Inflammatory macrophage treated with lipopolysaccharide for 1 hour (primary cell): ENCODE measurements at regions not wholly inside any gene's neighbourhood (a gene's known extent, or its start where the extent isn't known, plus 50 kb on each side); places are given as distances from the start of the nearest gene placed in this dataset.
A peak's percentile ranks its signal among the peaks of the same experiment; 100 is the strongest.

Experiments used
- DNase-seq, 2 donors: peaks; one replicate each; pipeline ENCODE4 v3.0.0-alpha.2; 2020 to 2022

DNA sequence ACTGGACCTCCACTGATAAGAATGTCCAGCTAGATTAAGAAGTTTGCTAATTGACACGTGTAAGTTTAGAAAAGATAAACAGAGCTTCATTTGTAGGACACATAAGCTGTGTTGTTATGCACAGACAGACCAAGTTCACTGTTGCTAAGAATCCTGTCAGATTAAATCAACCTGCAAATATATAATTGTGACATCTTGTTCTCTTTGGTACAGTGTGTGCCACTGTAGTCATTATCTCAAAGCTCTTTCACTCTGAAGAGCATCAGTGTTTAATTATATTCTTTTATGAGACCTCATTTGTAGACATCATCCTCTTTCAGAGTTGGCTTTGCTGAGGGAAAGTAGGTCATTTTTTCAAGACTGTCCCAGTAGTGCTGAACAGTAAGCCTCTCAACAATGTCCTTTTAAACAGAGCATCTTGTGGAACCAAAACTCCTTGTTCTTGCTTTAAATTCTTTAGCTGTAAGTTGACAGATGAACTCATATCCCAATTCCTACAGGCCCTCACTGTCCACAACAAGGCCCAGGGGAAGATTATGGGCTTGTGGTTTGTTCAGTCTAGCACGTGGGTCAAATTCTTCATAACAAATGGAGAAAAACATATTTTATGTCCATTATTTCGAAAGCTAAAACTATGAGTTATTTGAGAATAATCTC, 252.4 kb downstream of the HDGFL1 start:
- no peak for DNase-seq

DNA sequence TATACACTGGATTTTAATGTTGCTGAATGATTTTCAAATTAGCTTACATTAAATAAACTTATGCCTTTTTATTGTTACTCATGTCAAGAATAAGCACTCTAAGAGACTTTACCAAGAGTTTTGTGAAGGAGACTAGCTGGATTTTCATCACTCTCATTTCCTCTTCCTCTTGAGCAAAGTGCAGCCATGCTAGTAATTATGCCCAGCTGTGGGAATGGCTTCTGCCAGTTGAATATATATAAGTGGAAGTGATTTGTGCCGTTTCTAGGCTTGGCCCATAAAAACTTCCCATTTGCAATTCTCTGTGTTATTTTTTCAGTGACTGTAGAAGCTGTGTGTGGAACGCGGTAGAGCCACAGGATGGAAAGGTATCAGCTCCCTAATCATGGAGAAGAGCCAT, 255.8 kb downstream of the HDGFL1 start:
- peak in 1 of 2 donors; percentile 2 for DNase-seq

DNA sequence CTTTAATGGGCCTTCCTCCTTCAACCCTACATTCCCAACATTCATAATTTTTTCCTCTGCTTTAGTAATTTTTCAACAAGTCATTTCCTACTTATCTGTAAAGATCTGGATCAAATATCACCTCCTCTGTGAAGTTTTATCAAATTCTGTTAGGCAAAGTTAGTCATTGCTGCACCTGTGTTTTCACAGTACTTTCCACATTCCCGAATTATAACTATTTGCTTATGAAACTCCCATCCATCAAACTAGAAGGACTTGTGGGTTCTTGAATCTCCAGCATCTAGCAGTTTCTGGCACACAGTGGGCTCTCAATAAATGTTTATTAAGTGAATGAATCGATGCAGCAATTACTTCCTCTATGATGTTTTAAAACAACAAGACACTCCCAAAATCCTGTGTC, 257.6 kb downstream of the HDGFL1 start:
- DNase-seq, result no peak

DNA sequence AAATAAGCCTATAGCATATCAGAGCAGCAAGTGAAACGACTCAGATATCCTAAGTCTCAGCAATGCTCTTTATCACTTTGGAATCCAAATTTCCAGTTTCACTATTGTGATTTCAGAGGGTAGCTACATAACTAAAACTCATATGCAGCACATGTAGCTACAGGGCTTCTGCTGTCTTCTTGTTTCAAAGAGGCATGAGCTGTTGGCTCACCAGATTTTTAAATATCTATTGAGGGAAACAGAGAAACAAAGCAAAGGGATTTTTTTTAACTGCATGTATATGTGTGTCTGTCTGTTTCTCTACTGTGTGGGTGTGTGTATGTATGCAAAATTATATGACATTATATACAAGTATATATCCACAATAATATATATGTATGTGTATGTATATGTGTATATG, 258.4 kb downstream of the HDGFL1 start:
- DNase-seq, result no peak

DNA sequence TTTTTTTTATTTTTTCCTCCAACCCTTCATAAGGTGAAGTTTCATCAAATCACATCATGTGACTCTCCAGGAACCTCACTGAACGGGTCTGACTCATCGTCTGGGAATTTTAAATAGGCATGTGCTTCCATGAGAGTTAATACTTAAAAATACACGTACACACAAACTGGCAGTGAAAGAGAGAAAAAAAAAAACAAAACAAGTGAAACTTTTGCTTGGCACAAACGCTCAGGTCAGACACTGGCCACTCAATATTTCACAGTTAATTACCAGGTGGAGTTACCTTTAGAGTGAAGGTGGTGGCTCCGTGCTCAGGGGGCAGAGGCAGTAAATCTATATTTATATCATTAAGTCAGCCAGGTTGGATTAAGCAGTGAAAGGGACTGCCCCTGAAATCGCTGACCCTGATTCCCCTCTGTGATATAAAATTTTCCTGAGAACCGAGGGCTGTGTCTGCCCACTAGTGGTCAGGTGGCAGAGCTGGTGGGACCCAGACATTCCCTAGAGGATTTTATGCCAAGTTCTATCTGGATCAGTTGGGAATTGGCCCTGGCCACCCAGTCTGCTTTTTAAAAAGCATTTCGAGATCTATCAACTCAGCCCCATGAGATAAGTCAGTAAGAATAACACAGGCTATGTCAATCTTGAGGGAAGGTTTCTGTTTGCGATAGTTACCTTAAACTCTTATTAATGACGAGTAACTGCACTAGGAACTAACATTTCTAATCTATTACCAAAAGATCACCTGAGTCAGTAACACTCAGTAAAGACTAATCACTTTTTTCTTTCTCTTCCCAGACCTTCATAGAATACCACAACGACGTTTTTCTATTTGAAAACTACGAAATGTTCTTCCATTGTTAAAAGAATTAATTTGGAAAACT, 259.1 kb downstream of the HDGFL1 start:
- peak in 1 of 2 donors; percentile 37 for DNase-seq

DNA sequence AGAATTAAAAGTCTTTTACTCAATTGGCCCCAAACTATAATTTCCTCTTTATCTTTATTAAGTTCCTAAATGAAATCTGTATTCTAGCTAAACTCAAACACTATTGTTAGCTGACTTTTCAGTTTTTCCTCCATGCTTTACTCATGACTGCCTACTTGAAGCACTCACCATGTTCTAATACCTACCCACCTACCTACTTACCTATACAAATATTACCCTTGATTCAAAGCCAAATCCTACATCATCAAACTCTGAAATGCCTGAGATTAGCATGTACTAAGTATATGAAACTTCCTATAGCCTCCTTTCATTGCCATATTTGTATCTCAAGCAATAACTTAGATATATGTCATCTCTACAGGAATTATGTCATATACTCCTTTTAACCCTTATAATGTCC, 259.7 kb downstream of the HDGFL1 start:
- DNase-seq, result no peak

DNA sequence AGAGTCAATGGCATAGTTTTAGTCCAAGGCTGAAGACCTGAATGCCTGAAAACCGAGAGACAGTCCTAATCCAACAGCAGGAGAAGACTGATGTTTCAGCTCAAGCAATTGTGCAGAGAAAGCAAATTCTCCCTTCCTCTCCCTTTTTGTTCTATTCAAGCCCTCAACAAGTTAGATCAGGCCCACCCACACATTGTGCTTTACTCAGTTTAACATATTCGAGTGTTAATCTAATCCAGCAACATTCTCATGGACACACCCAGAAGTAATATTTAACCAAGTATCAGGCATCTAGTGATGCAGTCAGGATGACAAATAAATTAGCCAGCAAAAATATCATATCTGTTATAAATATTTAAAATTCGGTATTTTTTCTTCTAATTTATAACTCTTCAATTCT, 261.1 kb downstream of the HDGFL1 start:
- DNase-seq, result no peak

DNA sequence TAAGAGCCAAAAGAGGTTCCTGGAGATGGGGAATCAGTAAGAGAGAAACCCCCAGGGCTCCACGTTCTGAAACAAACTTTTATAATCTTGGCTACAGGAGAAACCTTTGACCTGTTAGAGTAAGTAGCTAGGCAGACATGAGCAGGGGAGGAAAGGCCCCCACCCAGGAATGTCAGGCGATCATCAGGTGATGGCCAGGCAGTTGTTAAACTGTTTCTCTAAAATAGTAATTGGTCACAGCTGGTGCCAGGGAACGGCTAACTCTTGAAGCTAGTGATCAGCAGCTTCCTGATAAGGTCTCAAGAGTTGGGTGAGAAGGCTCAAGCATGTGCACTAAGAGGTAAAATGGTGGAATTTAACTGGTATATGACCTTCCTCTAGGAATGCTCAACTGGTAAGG, 263.8 kb downstream of the HDGFL1 start:
- no peak for DNase-seq

DNA sequence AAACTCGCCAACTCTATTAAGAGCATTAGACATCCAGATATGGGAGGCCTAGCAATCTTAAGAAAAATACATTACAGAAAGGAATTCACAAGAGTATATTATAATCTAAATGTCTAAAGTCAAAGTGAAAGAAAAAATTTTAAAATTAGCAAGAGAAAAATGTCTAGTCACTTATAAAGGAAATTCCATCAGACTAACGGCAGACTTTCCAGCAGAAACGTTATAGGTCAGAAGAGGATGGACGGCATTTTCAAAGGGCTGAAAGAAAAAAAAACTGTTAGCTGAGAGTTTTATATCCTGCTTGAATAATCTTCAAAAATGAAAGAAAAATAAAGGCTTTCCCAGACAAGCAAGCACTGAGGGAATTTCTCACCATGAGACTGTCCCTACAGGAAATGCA, 269.0 kb downstream of the HDGFL1 start:
- DNase-seq, result no peak

DNA sequence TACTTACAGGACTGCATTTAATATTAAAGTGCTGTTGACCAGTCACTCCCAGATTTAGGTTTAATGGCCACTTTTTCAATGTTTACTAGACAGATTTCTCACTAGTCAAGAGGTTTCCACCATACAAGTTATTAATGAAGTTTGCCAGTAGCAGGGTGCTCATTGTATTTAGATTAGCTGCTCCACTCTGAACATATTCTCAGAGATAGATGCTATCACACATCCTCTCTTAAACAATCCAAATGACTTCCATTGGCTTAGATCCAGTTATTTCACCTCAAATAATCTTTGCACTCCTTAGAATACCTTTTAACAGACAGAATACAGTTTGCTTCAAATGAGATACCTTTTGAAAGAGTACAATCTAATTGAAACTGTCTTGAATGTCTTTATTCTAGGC, 276.1 kb downstream of the HDGFL1 start:
- DNase-seq, result no peak

DNA sequence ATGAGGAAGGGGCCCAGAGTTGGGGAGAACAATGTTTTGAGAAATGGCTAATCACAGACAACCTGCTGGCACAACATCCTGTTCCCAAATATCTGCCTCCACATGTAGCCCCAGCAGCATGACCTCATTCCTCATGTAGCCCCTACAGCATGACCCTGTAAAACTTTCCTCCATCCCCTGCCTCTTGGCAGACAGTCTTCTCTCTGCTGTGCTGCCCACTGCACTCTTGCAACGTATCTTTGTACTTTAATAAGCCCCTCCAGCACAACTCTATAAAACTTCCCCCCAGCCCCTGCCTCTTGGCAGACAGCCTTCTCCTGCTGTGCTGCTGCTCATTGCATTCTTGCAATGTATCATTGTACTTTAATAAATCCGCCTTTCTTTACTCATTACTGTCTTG, 278.8 kb downstream of the HDGFL1 start:
- DNase-seq, result no peak

DNA sequence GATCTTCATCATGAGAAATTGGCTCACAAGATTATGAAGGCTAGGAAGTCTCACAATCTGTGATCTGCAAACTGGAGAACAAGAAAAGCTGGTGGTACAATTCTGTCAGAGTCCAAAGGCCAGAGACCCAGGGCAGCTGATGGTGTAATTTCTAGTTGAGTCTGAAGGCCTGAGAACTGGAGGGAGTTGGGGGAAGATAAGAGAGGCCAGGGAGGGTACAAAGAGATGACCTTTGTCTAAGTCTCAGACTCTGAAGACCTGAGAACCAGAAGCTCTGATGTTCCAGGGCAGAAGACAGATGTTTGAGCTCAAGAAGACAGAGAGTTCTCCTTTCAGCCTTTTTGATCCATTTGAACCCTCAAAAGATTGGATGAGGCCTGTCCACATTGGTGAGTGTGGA, 280.6 kb downstream of the HDGFL1 start:
- no peak for DNase-seq

DNA sequence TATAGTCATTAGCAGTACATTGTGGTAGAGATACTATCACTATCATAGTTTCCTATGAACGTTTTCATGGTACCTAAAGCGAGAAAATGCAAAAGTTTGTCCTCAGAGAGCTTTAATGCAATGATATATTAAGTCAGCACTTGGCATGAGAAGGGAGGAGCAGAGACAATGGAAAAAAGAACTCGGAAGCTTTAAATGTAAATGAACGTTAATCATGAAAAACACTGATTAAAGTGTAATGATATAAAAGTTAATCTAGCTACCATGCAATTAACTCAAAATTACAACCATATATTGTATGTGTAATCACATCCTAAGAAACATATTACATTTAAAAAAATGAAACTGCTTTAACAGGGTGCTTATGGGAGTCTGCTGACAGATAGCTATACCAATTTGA, 282.7 kb downstream of the HDGFL1 start:
- DNase-seq, result no peak

DNA sequence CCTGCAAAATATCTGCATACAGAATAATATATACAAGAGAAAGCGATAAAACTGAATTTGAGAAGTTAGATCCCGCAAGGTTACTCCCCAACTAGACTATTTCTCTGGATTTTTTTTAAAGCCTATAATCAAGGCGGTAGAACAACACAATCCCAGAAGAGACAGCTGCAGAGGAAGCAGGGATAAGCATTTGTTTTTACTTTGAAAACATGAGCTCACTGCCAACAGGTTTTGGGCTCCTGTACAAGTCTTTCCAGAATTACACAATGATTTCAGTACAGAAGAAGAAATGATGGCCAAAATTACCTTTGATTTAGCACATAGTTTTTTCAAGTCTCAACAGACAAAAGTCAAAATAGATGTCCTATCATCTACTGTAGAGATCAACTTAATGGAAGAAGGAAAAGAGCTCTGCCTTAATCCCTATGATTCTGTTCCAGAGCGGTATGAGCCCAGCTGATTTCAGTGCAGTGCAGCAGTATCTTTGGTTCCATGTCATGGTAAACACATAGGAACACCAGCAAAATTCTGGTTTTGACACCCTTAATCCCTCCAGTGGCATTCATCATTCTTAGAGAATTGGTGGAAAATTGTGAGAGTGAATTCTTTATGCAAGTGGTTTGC, 304.3 kb downstream of the HDGFL1 start:
- no peak for DNase-seq

DNA sequence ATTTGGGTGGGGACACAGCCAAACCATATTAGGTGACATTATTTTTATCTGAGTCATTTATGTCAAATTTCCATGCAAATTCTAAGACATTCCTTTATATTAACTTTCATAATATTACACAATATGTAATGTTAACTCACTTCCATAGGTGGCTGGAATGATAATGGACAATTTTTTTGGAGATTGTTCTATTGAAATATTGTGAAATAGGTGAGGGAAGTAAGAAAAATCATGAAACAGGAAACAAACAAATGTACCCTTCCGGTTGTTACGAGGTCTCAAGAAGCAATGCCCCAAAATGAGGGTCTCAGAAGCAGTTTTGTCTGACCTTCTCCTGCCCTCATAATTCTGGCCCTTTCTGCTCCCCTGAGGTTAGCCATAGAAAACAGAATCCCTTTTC, 306.5 kb downstream of the HDGFL1 start:
- no peak for DNase-seq

DNA sequence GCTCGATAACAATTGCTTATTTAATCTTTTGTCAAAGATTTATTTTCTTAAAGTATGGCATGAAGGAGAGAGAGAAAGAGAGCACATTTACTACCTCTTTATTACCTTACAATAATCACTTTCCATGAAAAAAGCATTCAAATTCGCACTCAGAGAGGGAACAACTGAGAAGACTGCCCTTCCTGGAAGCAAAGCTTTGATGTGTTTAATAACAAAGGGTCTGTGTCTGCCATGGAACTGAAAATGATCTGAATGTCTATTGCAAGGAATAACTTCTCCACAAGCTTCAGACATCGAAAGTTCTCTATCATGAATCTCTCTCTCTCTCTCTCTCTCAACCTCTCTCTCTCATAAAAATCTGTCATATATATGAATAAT, 308.9 kb downstream of the HDGFL1 start:
- DNase-seq, result no peak

DNA sequence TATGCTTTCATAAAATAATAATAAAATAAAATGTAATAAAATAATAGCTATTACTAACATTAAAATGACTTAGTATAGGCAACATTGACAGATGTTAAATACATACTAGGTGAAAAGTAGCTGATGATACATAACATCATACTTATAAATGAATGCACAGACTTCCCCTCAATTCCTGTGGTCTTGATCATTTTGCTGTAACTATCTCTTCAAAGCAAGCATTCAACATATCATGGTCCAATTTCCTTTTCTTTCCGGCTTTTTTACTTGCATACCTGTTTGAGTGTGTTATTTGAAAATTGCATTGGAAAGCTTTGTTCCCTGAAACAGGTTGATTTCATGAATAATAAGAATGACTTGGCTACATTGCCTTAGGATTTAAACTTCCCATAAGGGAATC, 309.3 kb downstream of the HDGFL1 start:
- no peak for DNase-seq

DNA sequence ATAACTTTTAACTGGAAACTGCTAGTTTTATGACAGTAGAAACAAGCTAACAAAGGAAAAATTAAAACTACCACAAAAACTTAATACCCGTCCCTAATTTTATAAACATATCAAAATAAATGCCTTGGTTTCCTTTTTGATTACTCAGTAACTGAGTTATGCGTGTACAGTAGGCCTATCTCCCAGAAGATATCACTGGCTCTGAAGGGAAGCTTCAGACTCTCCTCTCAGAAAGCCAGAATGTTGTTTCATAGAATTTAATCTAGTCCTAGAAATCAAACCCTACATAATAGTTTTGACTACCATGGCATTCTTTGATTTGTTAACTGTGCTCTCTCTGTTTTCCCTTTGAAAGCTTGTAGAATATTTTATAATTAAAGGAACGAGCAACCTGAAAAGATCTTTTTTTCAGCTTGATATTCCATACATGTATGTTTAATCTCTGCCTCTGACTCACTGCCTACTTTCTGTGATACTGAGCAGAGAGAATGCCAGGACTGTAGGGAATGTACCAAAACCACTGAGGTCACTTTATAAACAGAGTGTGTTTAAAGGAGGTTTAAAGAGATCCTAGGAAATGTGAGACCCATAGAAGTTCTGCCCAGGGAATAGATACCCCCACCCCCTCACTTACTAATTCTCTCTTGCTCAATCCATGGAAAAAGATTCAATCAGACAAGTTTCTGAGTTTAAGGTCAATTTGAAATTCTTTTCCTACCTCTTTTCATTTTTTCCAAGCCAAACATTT, 311.5 kb downstream of the HDGFL1 start:
- DNase-seq, result no peak

DNA sequence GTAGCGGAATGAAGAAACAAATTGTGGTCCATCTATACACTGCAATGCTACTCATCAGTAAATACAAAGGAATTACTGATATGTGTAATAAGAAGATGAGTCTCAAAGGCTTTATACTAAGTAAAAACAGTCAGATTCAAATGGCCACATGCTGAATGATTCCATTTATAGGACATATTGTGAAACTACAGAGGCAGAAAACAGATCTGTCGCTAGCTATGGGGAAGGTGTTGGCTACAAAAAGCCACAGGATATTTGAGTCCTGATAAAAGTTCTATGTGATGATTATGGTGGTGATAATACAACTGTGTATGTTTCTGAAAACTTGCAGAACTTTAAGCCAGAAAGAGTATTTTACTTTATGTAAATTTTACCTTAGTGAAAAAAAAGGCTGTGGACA, 313.2 kb downstream of the HDGFL1 start:
- DNase-seq, result no peak

DNA sequence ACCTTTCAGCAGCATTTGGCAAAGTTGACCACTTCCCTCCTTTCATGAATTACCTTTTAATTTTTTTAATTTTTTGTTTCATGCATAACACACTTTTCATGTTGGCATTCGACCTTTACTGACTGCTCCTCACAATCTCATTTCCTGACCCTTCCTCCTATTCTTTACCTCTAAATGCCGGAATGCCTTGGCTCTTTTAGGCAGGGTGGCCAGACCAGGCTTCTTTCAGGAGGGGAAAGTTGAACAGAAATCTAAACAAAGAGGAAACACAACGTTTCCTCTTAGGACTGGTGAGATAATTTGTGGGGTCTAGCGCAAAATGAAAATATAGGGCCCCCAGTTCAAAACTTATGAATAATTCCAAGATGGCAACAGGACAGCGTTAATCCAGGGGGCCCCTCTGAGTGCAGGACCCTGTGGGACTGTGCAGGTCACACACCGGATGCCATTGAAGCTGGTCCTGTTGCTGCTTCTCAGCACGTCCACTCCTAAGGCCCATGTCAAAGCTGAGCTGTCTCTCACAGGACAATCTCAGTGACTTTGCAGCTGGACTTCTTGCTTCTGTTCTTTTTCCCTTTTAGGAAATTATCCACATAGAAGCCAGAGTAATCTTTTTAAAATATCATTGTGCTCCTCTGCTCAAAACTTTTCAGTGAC, 313.8 kb downstream of the HDGFL1 start:
- no peak for DNase-seq

DNA sequence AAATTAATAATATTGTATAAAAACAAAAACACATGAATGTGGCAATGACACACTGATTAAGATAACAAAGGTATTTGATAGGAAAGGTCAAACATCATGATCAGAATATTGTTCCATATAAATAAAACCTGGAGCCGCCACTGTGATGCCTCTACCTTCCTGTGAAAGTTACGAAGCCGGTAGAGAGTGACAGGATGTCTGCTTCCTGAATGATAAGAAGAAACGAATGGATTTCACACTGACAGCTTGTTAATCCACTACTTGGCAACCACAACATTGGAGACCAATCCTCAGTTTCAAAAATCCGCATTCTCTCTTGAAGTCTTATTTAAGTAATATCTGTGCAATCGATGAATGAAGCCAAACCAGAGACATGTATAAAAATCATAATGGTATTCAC, 315.1 kb downstream of the HDGFL1 start:
- no peak for DNase-seq

DNA sequence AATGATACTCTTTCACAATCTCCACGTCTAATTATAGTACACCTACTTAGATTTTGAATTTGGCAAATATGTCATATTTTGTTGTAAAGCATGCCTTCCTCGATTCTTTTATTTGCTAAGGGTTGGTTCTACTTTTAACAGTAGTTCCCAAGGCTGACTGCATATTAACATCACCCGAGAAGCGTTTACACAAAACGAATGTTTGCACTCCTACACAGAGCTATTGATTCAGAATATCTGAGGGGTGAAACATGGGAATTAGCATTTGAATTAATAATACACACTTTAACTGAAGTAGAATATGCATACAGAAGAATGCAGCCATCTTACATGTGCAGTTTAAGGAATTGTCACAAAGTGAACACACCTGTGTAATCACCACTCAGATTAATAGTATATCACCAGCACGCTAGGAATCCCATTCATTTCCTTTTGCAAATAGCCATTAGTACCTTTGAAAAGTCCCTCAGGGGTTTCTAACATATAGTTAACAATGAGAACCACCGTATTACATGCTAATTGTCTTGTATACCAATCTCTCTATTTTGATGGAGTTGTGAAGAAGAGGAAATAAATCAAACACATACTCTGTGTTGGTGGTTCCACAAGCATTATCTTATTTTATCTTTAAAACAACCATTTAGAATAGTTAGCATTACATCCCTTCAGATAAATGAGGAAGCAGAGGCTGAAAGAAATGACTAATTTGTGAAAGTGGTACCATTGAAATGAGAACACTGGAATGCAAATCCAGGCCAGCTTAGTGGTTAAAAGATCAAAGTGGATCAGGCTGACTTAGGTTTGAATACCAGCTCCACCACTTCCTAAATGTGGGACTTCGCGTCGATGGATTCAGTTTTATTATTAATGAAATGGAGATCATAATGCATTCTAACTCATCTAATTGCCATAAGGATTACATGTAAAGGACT, 317.6 kb downstream of the HDGFL1 start:
- no peak for DNase-seq
